Endothelial cell of umbilical vein (primary cell): ENCODE measurements at regions not wholly inside any gene's neighbourhood (a gene's known extent, or its start where the extent isn't known, plus 50 kb on each side); places are given as distances from the start of the nearest gene placed in this dataset.

Experiments
- BruUV-seq: library from RNA; stranded (reverse); fragments of 400-500 nt; replicated peaks from 2 replicates; lab custom pipeline; 2021; lab: Mats Ljungman, UMichigan
- CTCF ChIA-PET: fragments of 300-600, 350-600 bp; sonication (Branson Sonifier 250); formaldehyde crosslinking; loops from one replicate; lab custom pipeline; 2021; ENCODE audit warnings: antibody characterized with exemption, inconsistent platforms; lab: Charles Lee
- POLR2A ChIA-PET: fragments of 300-600, 350-600 bp; sonication (Branson Sonifier 250); formaldehyde crosslinking; loops from one replicate; lab custom pipeline; 2021; ENCODE audit warnings: antibody characterized with exemption, inconsistent platforms; lab: Charles Lee
- DNase-seq: peaks from one replicate; pipeline ENCODE4 v3.0.0-alpha.2; 2011; ENCODE audit warnings: low read depth, low spot score
- FAIRE-seq: peaks from 2 replicates; lab custom pipeline; 2011; peaks lifted over from hg19 to GRCh38; lab: Jason Lieb, UNC
- H2AFZ ChIP-seq: 2 replicates; pipeline ENCODE4 v1.6.0; 2012; ENCODE audit warnings: low read depth, low read length, control low read depth, inconsistent platforms
- H3K27ac ChIP-seq: 2 replicates; pipeline ENCODE4 v1.5.1; 2011; ENCODE audit warnings: low read depth, mild to moderate bottlenecking, control low read depth, low read length, moderate library complexity; ENCODE audit not compliant: insufficient read depth
- H3K27me3 ChIP-seq, 2 experiments: 2 replicates each; pipeline versions ENCODE4 v1.6.0 to v1.6.1; 2011; ENCODE audit warnings: low read length in 2 of 2, mixed read lengths in 1 of 2; ENCODE audit not compliant: control insufficient read depth in 2 of 2, insufficient read depth in 2 of 2
- H3K36me3 ChIP-seq, 2 experiments: 2 replicates in 1 of 2; 3 replicates in 1 of 2; pipeline ENCODE4 v1.5.1; 2011; ENCODE audit warnings: low read length in 2 of 2, mild to moderate bottlenecking in 1 of 2, moderate library complexity in 1 of 2; ENCODE audit not compliant: control insufficient read depth in 2 of 2, insufficient read depth in 2 of 2; ENCODE audit errors: extremely low read depth in 1 of 2
- H3K4me1 ChIP-seq: 3 replicates; pipeline ENCODE4 v1.5.1; 2011; ENCODE audit warnings: mild to moderate bottlenecking, low read length; ENCODE audit not compliant: control insufficient read depth, insufficient read depth; ENCODE audit errors: extremely low read depth
- H3K4me2 ChIP-seq: 2 replicates; pipeline ENCODE4 v1.6.1; 2011; ENCODE audit warnings: low read length, control low read depth, mixed read lengths; ENCODE audit not compliant: insufficient read depth
- H3K4me3 ChIP-seq, 3 experiments: fragments of 200-600 bp in 1 of 3; sonication (generic), shearing (Covaris generic) in 1 of 3; replicated peaks in 1 of 3; 2 replicates each; pipeline ENCODE4 v1.5.1; 2011 to 2016; ENCODE audit warnings: control low read depth in 3 of 3, low read length in 3 of 3, mild to moderate bottlenecking in 2 of 3, inconsistent platforms in 1 of 3, low read depth in 1 of 3, moderate library complexity in 1 of 3; ENCODE audit not compliant: insufficient read depth in 1 of 3
- H3K79me2 ChIP-seq: 2 replicates; pipeline ENCODE4 v1.6.0; 2012; ENCODE audit warnings: low read length, inconsistent platforms; ENCODE audit not compliant: control insufficient read depth, insufficient read depth
- H3K9ac ChIP-seq: replicated peaks from 2 replicates; pipeline ENCODE3; 2011; ENCODE audit warnings: low read length, control low read depth; ENCODE audit not compliant: insufficient read depth; ENCODE audit errors: extremely low read depth
- H3K9me1 ChIP-seq: replicated peaks from 3 replicates; pipeline ENCODE4 v1.6.0; 2011; ENCODE audit warnings: mild to moderate bottlenecking, low read length; ENCODE audit not compliant: control insufficient read depth, insufficient read depth; ENCODE audit errors: extremely low read depth
- H3K9me3 ChIP-seq: replicated peaks from 2 replicates; pipeline ENCODE4 v1.5.1; 2012; ENCODE audit warnings: low read length, inconsistent platforms; ENCODE audit not compliant: control insufficient read depth, insufficient read depth
- H4K20me1 ChIP-seq: replicated peaks from 2 replicates; pipeline ENCODE3; 2011; ENCODE audit warnings: mild to moderate bottlenecking, low read length; ENCODE audit not compliant: control insufficient read depth, insufficient read depth; ENCODE audit errors: extremely low read depth
- CTCF ChIP-seq, 2 donors: IDR thresholded peaks; 1 replicate in 1 of 2; 2 replicates in 1 of 2; pipeline ENCODE4 v1.5.1; 2011; ENCODE audit warnings: low read length in 2 of 2, mild to moderate bottlenecking in 2 of 2, moderate library complexity in 2 of 2, control low read depth in 1 of 2, inconsistent platforms in 1 of 2, low read depth in 1 of 2; ENCODE audit not compliant: insufficient read depth in 1 of 2; ENCODE audit errors: extremely low read depth in 1 of 2
- EZH2 ChIP-seq: IDR thresholded peaks from 2 replicates; pipeline ENCODE4 v1.6.1; 2012; ENCODE audit warnings: borderline replicate concordance, low read depth, mild to moderate bottlenecking, moderate library complexity, low read length, inconsistent platforms; ENCODE audit not compliant: severe bottlenecking
- FOS ChIP-seq: IDR thresholded peaks from 2 replicates; pipeline ENCODE4 v1.6.1; 2011; ENCODE audit warnings: mild to moderate bottlenecking, low read length, moderate library complexity, borderline replicate concordance; ENCODE audit not compliant: insufficient read depth
- GATA2 ChIP-seq: IDR thresholded peaks from 2 replicates; pipeline ENCODE4 v1.7.0; 2011; ENCODE audit warnings: low read depth, mild to moderate bottlenecking, moderate library complexity, mixed read lengths, low read length; ENCODE audit not compliant: insufficient read length, insufficient read depth
- JUN ChIP-seq: IDR thresholded peaks from 2 replicates; pipeline ENCODE4 v1.6.1; 2011; ENCODE audit warnings: borderline replicate concordance, low read depth; ENCODE audit not compliant: insufficient read length, insufficient read depth
- MAX ChIP-seq: IDR thresholded peaks from 2 replicates; pipeline ENCODE4 v1.6.1; 2011; ENCODE audit not compliant: insufficient read depth, insufficient read length
- MYC ChIP-seq: IDR thresholded peaks from one replicate; pipeline ENCODE4 v1.6.1; 2011; ENCODE audit warnings: mild to moderate bottlenecking, low read depth, low read length
- POLR2A ChIP-seq: IDR thresholded peaks from 2 replicates; pipeline ENCODE4 v1.6.1; 2012; ENCODE audit warnings: low read depth, mild to moderate bottlenecking, control low read depth, low read length
- POLR2AphosphoS5 ChIP-seq: IDR thresholded peaks from 2 replicates; pipeline ENCODE4 v1.6.1; 2012; ENCODE audit warnings: low read depth, mild to moderate bottlenecking, control low read depth, low read length, moderate library complexity; ENCODE audit not compliant: insufficient read depth
- dilution Hi-C: fragments of 300-500 bp; cut with MboI; formaldehyde crosslinking; loops from one replicate; pipeline ENCODE4 v1.15.0; 2019; ENCODE audit warnings: low sequenced_read_pairs; ENCODE audit not compliant: extremely low pct_ligation_motif_present
- intact Hi-C: fragments of 100-400 bp; cut with micrococcal nuclease; formaldehyde crosslinking; loops from one replicate; pipeline ENCODE4 v1.10.0; 2022

- Histone ChIP-seq H3K27me3 (no peaks in the 10 kb centered on the region), H2AFZ (no peak overlapping the region), H4K20me1 (no peaks in the 10 kb centered on the region), H3K27ac (no peak overlapping the region), H3K9ac (no peak overlapping the region), H3K36me3 (no peaks in the 10 kb centered on the region), H3K79me2 (no peaks in the 10 kb centered on the region), H3K4me3 (no peak overlapping the region), H3K4me1 (peaks cover 49% of the 10 kb centered on the region), H3K4me2 (peak overlapping the region; percentile 36), H3K9me3 (no peaks in the 10 kb centered on the region), H3K9me1 (no peaks in the 10 kb centered on the region)
- no peak for FAIRE-seq
- CTCF ChIA-PET, result interaction anchor here (0.6 to 1.3 kb wide), 7 partner anchors 18 to 483 kb away, joined by 3 to 8 read pairs (median 4); no protein-coding TSS in a partner anchor
- dilution Hi-C loops, result no loop called here
- TF ChIP-seq CTCF (IDR thresholded peaks at IDR 0.05; ENCODE audit: extremely low read depth in 1 of 2, insufficient read depth in 1 of 2, low read depth in 1 of 2, low read length in 2 of 2) (no peak), POLR2A (no peak), MYC (no peak), POLR2AphosphoS5 (no peak), GATA2 (no peak), EZH2 (no peak), JUN (no peak), MAX (no peak), FOS (no peak)
- intact Hi-C loops, result no loop called here
- POLR2A ChIA-PET, result no interaction called here
- no TSS peak for BruUV-seq
- no peak for DNase-seq
Observed at GRCh38 chr7:17039372-17039771, 157.6 kb upstream of the AGR3 start.
